ENCODE measurements at regions not wholly inside any gene's neighbourhood (a gene's known extent, or its start where the extent isn't known, plus 50 kb on each side); places are given as distances from the start of the nearest gene placed in this dataset.

DNA sequence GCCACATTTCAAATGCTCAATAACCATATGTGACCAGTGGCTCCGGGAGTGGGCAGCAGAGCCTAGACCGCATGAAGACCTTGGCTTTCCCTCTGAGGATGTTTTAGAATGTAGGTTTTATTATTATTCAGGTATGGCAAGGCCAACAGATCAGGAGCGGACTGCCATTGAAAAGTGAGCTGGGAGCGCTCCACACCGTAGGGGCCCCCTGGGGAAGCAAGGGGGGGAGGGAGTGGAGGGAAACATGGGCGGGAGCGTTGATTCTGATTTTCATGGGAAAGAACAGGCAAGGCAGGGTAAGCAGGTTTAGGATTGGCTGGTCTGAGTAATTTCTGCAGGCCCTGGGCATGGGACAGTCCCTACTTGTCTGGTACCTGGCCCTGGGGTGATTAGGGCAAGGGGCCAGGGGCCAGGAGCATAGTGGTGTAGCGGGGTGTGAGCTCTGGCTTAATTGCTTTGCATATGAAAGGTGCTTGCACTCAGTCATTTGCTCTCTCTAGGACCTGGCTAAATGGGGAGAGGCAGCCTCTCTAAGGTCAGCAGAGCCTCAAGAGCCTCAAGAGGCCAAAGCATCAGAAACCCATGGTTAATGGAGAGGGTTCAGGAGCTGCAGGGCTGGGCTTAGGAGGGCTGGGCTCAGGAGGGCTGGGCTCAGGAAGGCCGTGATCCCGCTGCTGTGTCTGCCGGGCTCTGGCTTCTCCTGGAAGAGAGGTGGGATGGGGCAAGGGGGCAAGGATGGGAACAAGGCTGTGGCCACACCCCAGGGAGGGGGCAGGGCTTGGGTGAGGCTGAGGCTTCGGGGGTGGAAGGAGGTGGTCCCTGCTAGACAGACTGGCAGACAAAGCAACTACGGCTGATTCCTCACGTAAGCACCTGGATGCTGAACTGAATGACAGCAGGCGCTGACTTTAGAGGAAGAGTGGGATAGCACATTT is 82.0 kb upstream of the WASF3 start:
- TF ChIP-seq, protein P1, sequence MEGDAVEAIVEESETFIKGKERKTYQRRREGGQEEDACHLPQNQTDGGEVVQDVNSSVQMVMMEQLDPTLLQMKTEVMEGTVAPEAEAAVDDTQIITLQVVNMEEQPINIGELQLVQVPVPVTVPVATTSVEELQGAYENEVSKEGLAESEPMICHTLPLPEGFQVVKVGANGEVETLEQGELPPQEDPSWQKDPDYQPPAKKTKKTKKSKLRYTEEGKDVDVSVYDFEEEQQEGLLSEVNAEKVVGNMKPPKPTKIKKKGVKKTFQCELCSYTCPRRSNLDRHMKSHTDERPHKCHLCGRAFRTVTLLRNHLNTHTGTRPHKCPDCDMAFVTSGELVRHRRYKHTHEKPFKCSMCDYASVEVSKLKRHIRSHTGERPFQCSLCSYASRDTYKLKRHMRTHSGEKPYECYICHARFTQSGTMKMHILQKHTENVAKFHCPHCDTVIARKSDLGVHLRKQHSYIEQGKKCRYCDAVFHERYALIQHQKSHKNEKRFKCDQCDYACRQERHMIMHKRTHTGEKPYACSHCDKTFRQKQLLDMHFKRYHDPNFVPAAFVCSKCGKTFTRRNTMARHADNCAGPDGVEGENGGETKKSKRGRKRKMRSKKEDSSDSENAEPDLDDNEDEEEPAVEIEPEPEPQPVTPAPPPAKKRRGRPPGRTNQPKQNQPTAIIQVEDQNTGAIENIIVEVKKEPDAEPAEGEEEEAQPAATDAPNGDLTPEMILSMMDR (IDR thresholded peaks at IDR 0.05), result no peak
- TF ChIP-seq POLR2A (IDR thresholded peaks at IDR 0.05), result no peak

All from uterus (tissue), 2 donors.